MM.1S (cell line): ENCODE measurements at regions not wholly inside any gene's neighbourhood (a gene's known extent, or its start where the extent isn't known, plus 50 kb on each side); places are given as distances from the start of the nearest gene placed in this dataset.

ENCODE experiments used
- DNase-seq: peaks from one replicate; pipeline ENCODE4 v3.0.0-alpha.2; 2015
- H2AFZ ChIP-seq: fragments of 300-600 bp; sonication (generic); 2 replicates; pipeline ENCODE4 v1.6.0; 2016; ENCODE audit warnings: antibody characterized with exemption, low read length
- H3F3A ChIP-seq: fragments of 300-600 bp; sonication (generic); 2 replicates; pipeline ENCODE4 v1.6.1; 2016; ENCODE audit warnings: mild to moderate bottlenecking, antibody characterized with exemption, low read length, moderate library complexity, mixed read lengths; ENCODE audit not compliant: insufficient read depth
- H3K27ac ChIP-seq: fragments of 300-600 bp; sonication (generic); 2 replicates; pipeline ENCODE4 v1.5.1; 2016; ENCODE audit warnings: mild to moderate bottlenecking, low read length
- H3K27me3 ChIP-seq: fragments of 300-600 bp; sonication (generic); replicated peaks from 2 replicates; pipeline ENCODE4 v1.6.0; 2016; ENCODE audit warnings: low read length; ENCODE audit not compliant: insufficient read depth
- H3K36me3 ChIP-seq: fragments of 300-600 bp; sonication (generic); replicated peaks from 2 replicates; pipeline ENCODE4 v1.6.1; 2016; ENCODE audit warnings: mild to moderate bottlenecking, low read length, mixed read lengths; ENCODE audit not compliant: insufficient read depth
- H3K4me1 ChIP-seq: fragments of 300-600 bp; sonication (generic); 2 replicates; pipeline ENCODE4 v1.6.1; 2016; ENCODE audit warnings: low read length, mixed read lengths
- H3K4me2 ChIP-seq: fragments of 300-600 bp; sonication (generic); 2 replicates; pipeline ENCODE4 v1.6.0; 2016; ENCODE audit warnings: low read depth, low read length
- H3K4me3 ChIP-seq: fragments of 300-600 bp; sonication (generic); 2 replicates; pipeline ENCODE4 v1.5.1; 2016; ENCODE audit warnings: low read length, mixed read lengths
- H3K79me2 ChIP-seq: fragments of 300-600 bp; sonication (generic); 2 replicates; pipeline ENCODE4 v1.6.1; 2016; ENCODE audit warnings: mixed run types, low read length, mixed read lengths
- H3K9ac ChIP-seq: fragments of 300-600 bp; sonication (generic); 2 replicates; pipeline ENCODE4 v1.6.1; 2016; ENCODE audit warnings: low read length, mixed read lengths
- H3K9me2 ChIP-seq: fragments of 300-600 bp; sonication (generic); replicated peaks from 2 replicates; pipeline ENCODE4 v1.6.1; 2016; ENCODE audit warnings: mild to moderate bottlenecking, low read length, mixed read lengths; ENCODE audit not compliant: insufficient read depth
- H3K9me3 ChIP-seq: fragments of 300-600 bp; sonication (generic); replicated peaks from 2 replicates; pipeline ENCODE4 v1.6.1; 2016; ENCODE audit warnings: mild to moderate bottlenecking, low read length, mixed read lengths; ENCODE audit not compliant: insufficient read depth
- H4K20me1 ChIP-seq: fragments of 300-600 bp; sonication (generic); 2 replicates; pipeline ENCODE4 v1.6.1; 2016; ENCODE audit warnings: mild to moderate bottlenecking, low read length, moderate library complexity, mixed read lengths; ENCODE audit not compliant: insufficient read depth
- CTCF ChIP-seq: fragments of 300-600 bp; sonication (generic); IDR thresholded peaks from 2 replicates; pipeline ENCODE4 v1.5.1; 2016; ENCODE audit warnings: antibody characterized with exemption, low read length, mixed read lengths
- EZH2 ChIP-seq: fragments of 300-600 bp; sonication (generic); optimal IDR thresholded peaks from 2 replicates; pipeline ENCODE3; 2017; ENCODE audit warnings: low read depth, mild to moderate bottlenecking, antibody characterized with exemption, low read length, mixed read lengths
- EZH2phosphoT487 ChIP-seq: fragments of 300-600 bp; sonication (generic); IDR thresholded peaks from 2 replicates; pipeline ENCODE4 v1.6.1; 2018; ENCODE audit warnings: antibody characterized with exemption, low read length

DNA sequence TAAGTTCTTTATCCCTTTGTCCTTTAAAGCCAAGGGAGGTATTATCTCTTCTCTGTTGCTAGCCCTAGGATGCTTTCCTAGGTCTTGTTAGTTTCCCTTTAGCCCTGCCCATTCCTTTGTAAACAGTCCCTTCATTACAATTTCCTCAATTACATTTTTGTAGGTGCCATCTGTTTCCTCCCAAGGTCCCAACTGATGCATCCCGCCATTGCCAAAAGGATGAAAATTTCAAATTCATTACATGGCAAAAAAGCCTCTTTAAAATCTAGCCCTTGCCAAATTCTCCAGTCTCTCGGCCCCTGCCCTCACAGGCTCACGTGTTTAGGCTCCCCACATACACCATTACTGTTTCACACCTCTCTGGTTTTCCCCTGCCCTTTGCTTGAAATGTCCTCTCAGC lies 151.9 kb upstream of the C1orf87 start:
- H3F3A ChIP-seq, result no peaks in the 10 kb centered on the region
- no peaks in the 10 kb centered on the region for H3K9me2 ChIP-seq
- H4K20me1 ChIP-seq, result no peaks in the 10 kb centered on the region
- DNase-seq, result no peak
- no peak overlapping the region for H2AFZ ChIP-seq
- no peak overlapping the region for H3K4me3 ChIP-seq
- H3K36me3 ChIP-seq, result no peaks in the 10 kb centered on the region
- no peaks in the 10 kb centered on the region for H3K4me1 ChIP-seq
- H3K79me2 ChIP-seq, result no peaks in the 10 kb centered on the region
- no peak overlapping the region for H3K4me2 ChIP-seq
- no peak overlapping the region for H3K9ac ChIP-seq
- H3K9me3 ChIP-seq, result no peaks in the 10 kb centered on the region
- H3K27ac ChIP-seq, result no peak overlapping the region
- H3K27me3 ChIP-seq, result no peaks in the 10 kb centered on the region
- TF ChIP-seq EZH2 (no peak), CTCF (no peak), EZH2phosphoT487 (no peak)

GRCh38 chr1:60224523-60224922 lies 151.0 kb upstream of the C1orf87 start:
- Histone ChIP-seq H3K27me3 (no peaks in the 10 kb centered on the region), H3K9ac (no peak overlapping the region), H3K4me2 (no peak overlapping the region), H2AFZ (no peak overlapping the region), H3K27ac (no peak overlapping the region), H3K4me3 (no peak overlapping the region), H3K9me3 (no peaks in the 10 kb centered on the region), H3K79me2 (no peaks in the 10 kb centered on the region), H3K4me1 (no peaks in the 10 kb centered on the region), H4K20me1 (no peaks in the 10 kb centered on the region), H3K9me2 (no peaks in the 10 kb centered on the region), H3K36me3 (no peaks in the 10 kb centered on the region), H3F3A (no peaks in the 10 kb centered on the region)
- TF ChIP-seq CTCF, result no peak
- TF ChIP-seq EZH2, result no peak
- TF ChIP-seq EZH2phosphoT487, result no peak
- no peak for DNase-seq

DNA sequence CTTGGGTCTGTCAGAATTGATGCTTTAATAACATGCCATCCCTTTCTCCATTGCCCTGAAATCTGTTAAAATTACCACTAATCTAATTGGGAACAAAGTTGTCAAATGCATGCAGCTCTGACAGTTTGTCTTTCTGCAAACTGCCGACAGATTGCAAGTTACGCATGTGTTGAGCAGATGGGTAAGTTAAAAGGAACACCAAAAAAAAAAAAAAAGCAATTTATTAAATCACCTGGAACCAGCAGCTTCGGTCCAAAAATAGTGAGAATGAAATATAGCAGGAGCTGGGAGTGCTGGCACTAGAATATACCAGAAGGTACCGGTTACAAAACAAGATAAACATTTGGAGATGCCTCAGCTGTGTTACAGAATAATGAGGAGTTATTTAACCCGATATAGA lies 149.6 kb upstream of the C1orf87 start:
- no peak overlapping the region for H3K9ac ChIP-seq
- H3K79me2 ChIP-seq, result no peaks in the 10 kb centered on the region
- no peak overlapping the region for H3K4me3 ChIP-seq
- H3K9me2 ChIP-seq, result no peaks in the 10 kb centered on the region
- H3K36me3 ChIP-seq, result no peaks in the 10 kb centered on the region
- H3K27ac ChIP-seq, result no peak overlapping the region
- no peaks in the 10 kb centered on the region for H3K4me1 ChIP-seq
- H3K27me3 ChIP-seq, result no peaks in the 10 kb centered on the region
- no peaks in the 10 kb centered on the region for H4K20me1 ChIP-seq
- H3K4me2 ChIP-seq, result no peak overlapping the region
- no peak overlapping the region for H2AFZ ChIP-seq
- no peaks in the 10 kb centered on the region for H3K9me3 ChIP-seq
- DNase-seq, result no peak
- no peaks in the 10 kb centered on the region for H3F3A ChIP-seq
- TF ChIP-seq EZH2phosphoT487 (no peak), EZH2 (no peak), CTCF (no peak)
